ENCODE measurements at regions not wholly inside any gene's neighbourhood (a gene's known extent, or its start where the extent isn't known, plus 50 kb on each side); places are given as distances from the start of the nearest gene placed in this dataset.

GRCh38 chr3:106294121-106294520 lies 425.3 kb upstream of the CBLB start:
- Histone ChIP-seq H3K27ac (replicated peaks in 1 of 4) (no peak overlapping the region), H3K9me3 (no peaks in the 10 kb centered on the region), H3K4me3 (no peak overlapping the region), H3K4me1 (peaks cover 0 to 9% (median 3%) of the 10 kb centered on the region in 4 donors), H3K36me3 (no peaks in the 10 kb centered on the region), H3K27me3 (no peaks in the 10 kb centered on the region)
- DNase-seq (ENCODE audit: extremely low spot score) = no peak
- TF ChIP-seq CTCF (IDR thresholded peaks at IDR 0.05) (no peak), EP300 (IDR thresholded peaks at IDR 0.05) (no peak), POLR2A (IDR thresholded peaks at IDR 0.05; ENCODE audit: low read depth) (no peak), POLR2AphosphoS5 (IDR thresholded peaks at IDR 0.05) (no peak)
- intact Hi-C loops (cut with DNase I) = no loop called here

GRCh38 chr3:106296062-106296461 lies 427.2 kb upstream of the CBLB start:
- Histone ChIP-seq H3K36me3 (no peaks in the 10 kb centered on the region), H3K4me1 (peaks cover 0 to 13% (median 3%) of the 10 kb centered on the region in 4 donors), H3K4me3 (no peak overlapping the region), H3K27me3 (no peaks in the 10 kb centered on the region), H3K9me3 (no peaks in the 10 kb centered on the region), H3K27ac (replicated peaks in 1 of 4) (no peak overlapping the region)
- TF ChIP-seq CTCF (IDR thresholded peaks at IDR 0.05) = no peak
- no peak for TF ChIP-seq EP300 (IDR thresholded peaks at IDR 0.05)
- no peak for TF ChIP-seq POLR2A (IDR thresholded peaks at IDR 0.05; ENCODE audit: low read depth)
- no peak for TF ChIP-seq POLR2AphosphoS5 (IDR thresholded peaks at IDR 0.05)
- DNase-seq (ENCODE audit: extremely low spot score) = no peak
- 69% methylated on average over 5 of the region's 5 CpGs for WGBS
- intact Hi-C loops (cut with DNase I) = no loop called here

- no peaks in the 10 kb centered on the region for H3K9me3 ChIP-seq
- H3K4me3 ChIP-seq = no peak overlapping the region
- no peak for TF ChIP-seq POLR2A (IDR thresholded peaks at IDR 0.05; ENCODE audit: low read depth)
- TF ChIP-seq EP300 (IDR thresholded peaks at IDR 0.05) = no peak
- TF ChIP-seq CTCF (IDR thresholded peaks at IDR 0.05) = no peak
- TF ChIP-seq POLR2AphosphoS5 (IDR thresholded peaks at IDR 0.05) = no peak
- no peaks in the 10 kb centered on the region for H3K36me3 ChIP-seq
- H3K27me3 ChIP-seq = no peaks in the 10 kb centered on the region
- intact Hi-C loops (cut with DNase I) = no loop called here
- 80% methylated on average over 2 of the region's 2 CpGs for whole genome bisulfite sequencing
- no peak for DNase-seq (ENCODE audit: extremely low spot score)
- peaks cover 0 to 5% (median 0%) of the 10 kb centered on the region in 4 donors for H3K4me1 ChIP-seq
- no peak overlapping the region for H3K27ac ChIP-seq (replicated peaks in 1 of 4)
Measured at GRCh38 chr3:106299300-106300098, 430.7 kb upstream of the CBLB start.

GRCh38 chr3:106302451-106303221 lies 433.8 kb upstream of the CBLB start:
- no peak overlapping the region for H3K27ac ChIP-seq (replicated peaks in 1 of 4)
- H3K4me1 ChIP-seq = peaks cover 0 to 5% (median 0%) of the 10 kb centered on the region in 4 donors
- H3K36me3 ChIP-seq = no peaks in the 10 kb centered on the region
- H3K4me3 ChIP-seq = no peak overlapping the region
- H3K9me3 ChIP-seq = no peaks in the 10 kb centered on the region
- no peaks in the 10 kb centered on the region for H3K27me3 ChIP-seq
- no peak for TF ChIP-seq CTCF (IDR thresholded peaks at IDR 0.05)
- no peak for TF ChIP-seq POLR2AphosphoS5 (IDR thresholded peaks at IDR 0.05)
- no peak for TF ChIP-seq POLR2A (IDR thresholded peaks at IDR 0.05; ENCODE audit: low read depth)
- no peak for TF ChIP-seq EP300 (IDR thresholded peaks at IDR 0.05)
- no peak for DNase-seq (ENCODE audit: extremely low spot score)
- WGBS = 75% methylated on average over 5 of the region's 5 CpGs
- intact Hi-C loops (cut with DNase I) = no loop called here

Measured in esophagus muscularis mucosa (tissue), 4 donors.